MM.1S (cell line): ENCODE measurements at regions not wholly inside any gene's neighbourhood (a gene's known extent, or its start where the extent isn't known, plus 50 kb on each side); places are given as distances from the start of the nearest gene placed in this dataset.

ENCODE experiments used
- DNase-seq: peaks from one replicate; pipeline ENCODE4 v3.0.0-alpha.2; 2015
- H2AFZ ChIP-seq: fragments of 300-600 bp; sonication (generic); 2 replicates; pipeline ENCODE4 v1.6.0; 2016; ENCODE audit warnings: antibody characterized with exemption, low read length
- H3F3A ChIP-seq: fragments of 300-600 bp; sonication (generic); 2 replicates; pipeline ENCODE4 v1.6.1; 2016; ENCODE audit warnings: mild to moderate bottlenecking, antibody characterized with exemption, low read length, moderate library complexity, mixed read lengths; ENCODE audit not compliant: insufficient read depth
- H3K27ac ChIP-seq: fragments of 300-600 bp; sonication (generic); 2 replicates; pipeline ENCODE4 v1.5.1; 2016; ENCODE audit warnings: mild to moderate bottlenecking, low read length
- H3K27me3 ChIP-seq: fragments of 300-600 bp; sonication (generic); replicated peaks from 2 replicates; pipeline ENCODE4 v1.6.0; 2016; ENCODE audit warnings: low read length; ENCODE audit not compliant: insufficient read depth
- H3K36me3 ChIP-seq: fragments of 300-600 bp; sonication (generic); replicated peaks from 2 replicates; pipeline ENCODE4 v1.6.1; 2016; ENCODE audit warnings: mild to moderate bottlenecking, low read length, mixed read lengths; ENCODE audit not compliant: insufficient read depth
- H3K4me1 ChIP-seq: fragments of 300-600 bp; sonication (generic); 2 replicates; pipeline ENCODE4 v1.6.1; 2016; ENCODE audit warnings: low read length, mixed read lengths
- H3K4me2 ChIP-seq: fragments of 300-600 bp; sonication (generic); 2 replicates; pipeline ENCODE4 v1.6.0; 2016; ENCODE audit warnings: low read depth, low read length
- H3K4me3 ChIP-seq: fragments of 300-600 bp; sonication (generic); 2 replicates; pipeline ENCODE4 v1.5.1; 2016; ENCODE audit warnings: low read length, mixed read lengths
- H3K79me2 ChIP-seq: fragments of 300-600 bp; sonication (generic); 2 replicates; pipeline ENCODE4 v1.6.1; 2016; ENCODE audit warnings: mixed run types, low read length, mixed read lengths
- H3K9ac ChIP-seq: fragments of 300-600 bp; sonication (generic); 2 replicates; pipeline ENCODE4 v1.6.1; 2016; ENCODE audit warnings: low read length, mixed read lengths
- H3K9me2 ChIP-seq: fragments of 300-600 bp; sonication (generic); replicated peaks from 2 replicates; pipeline ENCODE4 v1.6.1; 2016; ENCODE audit warnings: mild to moderate bottlenecking, low read length, mixed read lengths; ENCODE audit not compliant: insufficient read depth
- H3K9me3 ChIP-seq: fragments of 300-600 bp; sonication (generic); replicated peaks from 2 replicates; pipeline ENCODE4 v1.6.1; 2016; ENCODE audit warnings: mild to moderate bottlenecking, low read length, mixed read lengths; ENCODE audit not compliant: insufficient read depth
- H4K20me1 ChIP-seq: fragments of 300-600 bp; sonication (generic); 2 replicates; pipeline ENCODE4 v1.6.1; 2016; ENCODE audit warnings: mild to moderate bottlenecking, low read length, moderate library complexity, mixed read lengths; ENCODE audit not compliant: insufficient read depth
- EZH2 ChIP-seq: fragments of 300-600 bp; sonication (generic); optimal IDR thresholded peaks from 2 replicates; pipeline ENCODE3; 2017; ENCODE audit warnings: low read depth, mild to moderate bottlenecking, antibody characterized with exemption, low read length, mixed read lengths
- EZH2phosphoT487 ChIP-seq: fragments of 300-600 bp; sonication (generic); IDR thresholded peaks from 2 replicates; pipeline ENCODE4 v1.6.1; 2018; ENCODE audit warnings: antibody characterized with exemption, low read length
- TF ChIP-seq, protein P1 (sequence below): fragments of 300-600 bp; sonication (generic); IDR thresholded peaks from 2 replicates; pipeline ENCODE4 v1.5.1; 2016; ENCODE audit warnings: antibody characterized with exemption, low read length, mixed read lengths

DNA sequence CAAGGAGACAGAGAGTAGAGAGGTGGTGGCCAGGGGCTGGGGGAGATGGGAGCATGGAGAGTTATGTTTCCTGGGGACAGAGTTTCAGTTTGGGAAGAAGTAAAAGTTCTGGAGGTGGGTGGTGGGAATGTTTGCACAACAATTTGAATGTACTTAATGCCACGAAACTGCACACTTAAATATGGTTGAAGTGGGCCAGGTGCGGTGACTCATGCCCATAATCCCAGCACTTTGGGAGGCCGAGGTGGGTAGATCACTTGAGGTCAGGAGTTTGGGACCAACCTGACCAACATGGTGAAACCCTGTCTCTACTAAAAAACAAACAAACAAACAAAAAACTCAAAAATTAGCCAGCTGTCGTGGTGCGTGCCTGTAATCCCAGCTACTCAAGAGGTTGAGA, 137.2 kb downstream of the PFKFB3 start:
- no peak overlapping the region for H3K9ac ChIP-seq
- H3K4me3 ChIP-seq: no peak overlapping the region
- H3K9me3 ChIP-seq: no peaks in the 10 kb centered on the region
- no peaks in the 10 kb centered on the region for H3F3A ChIP-seq
- H2AFZ ChIP-seq: no peak overlapping the region
- no peaks in the 10 kb centered on the region for H4K20me1 ChIP-seq
- no peak overlapping the region for H3K27ac ChIP-seq
- no peaks in the 10 kb centered on the region for H3K9me2 ChIP-seq
- H3K4me2 ChIP-seq: no peak overlapping the region
- TF ChIP-seq, protein P1, sequence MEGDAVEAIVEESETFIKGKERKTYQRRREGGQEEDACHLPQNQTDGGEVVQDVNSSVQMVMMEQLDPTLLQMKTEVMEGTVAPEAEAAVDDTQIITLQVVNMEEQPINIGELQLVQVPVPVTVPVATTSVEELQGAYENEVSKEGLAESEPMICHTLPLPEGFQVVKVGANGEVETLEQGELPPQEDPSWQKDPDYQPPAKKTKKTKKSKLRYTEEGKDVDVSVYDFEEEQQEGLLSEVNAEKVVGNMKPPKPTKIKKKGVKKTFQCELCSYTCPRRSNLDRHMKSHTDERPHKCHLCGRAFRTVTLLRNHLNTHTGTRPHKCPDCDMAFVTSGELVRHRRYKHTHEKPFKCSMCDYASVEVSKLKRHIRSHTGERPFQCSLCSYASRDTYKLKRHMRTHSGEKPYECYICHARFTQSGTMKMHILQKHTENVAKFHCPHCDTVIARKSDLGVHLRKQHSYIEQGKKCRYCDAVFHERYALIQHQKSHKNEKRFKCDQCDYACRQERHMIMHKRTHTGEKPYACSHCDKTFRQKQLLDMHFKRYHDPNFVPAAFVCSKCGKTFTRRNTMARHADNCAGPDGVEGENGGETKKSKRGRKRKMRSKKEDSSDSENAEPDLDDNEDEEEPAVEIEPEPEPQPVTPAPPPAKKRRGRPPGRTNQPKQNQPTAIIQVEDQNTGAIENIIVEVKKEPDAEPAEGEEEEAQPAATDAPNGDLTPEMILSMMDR: no peak
- no peak for TF ChIP-seq EZH2
- no peak for TF ChIP-seq EZH2phosphoT487
- H3K27me3 ChIP-seq: no peaks in the 10 kb centered on the region
- DNase-seq: no peak
- no peaks in the 10 kb centered on the region for H3K79me2 ChIP-seq
- H3K4me1 ChIP-seq: no peaks in the 10 kb centered on the region
- no peaks in the 10 kb centered on the region for H3K36me3 ChIP-seq

DNA sequence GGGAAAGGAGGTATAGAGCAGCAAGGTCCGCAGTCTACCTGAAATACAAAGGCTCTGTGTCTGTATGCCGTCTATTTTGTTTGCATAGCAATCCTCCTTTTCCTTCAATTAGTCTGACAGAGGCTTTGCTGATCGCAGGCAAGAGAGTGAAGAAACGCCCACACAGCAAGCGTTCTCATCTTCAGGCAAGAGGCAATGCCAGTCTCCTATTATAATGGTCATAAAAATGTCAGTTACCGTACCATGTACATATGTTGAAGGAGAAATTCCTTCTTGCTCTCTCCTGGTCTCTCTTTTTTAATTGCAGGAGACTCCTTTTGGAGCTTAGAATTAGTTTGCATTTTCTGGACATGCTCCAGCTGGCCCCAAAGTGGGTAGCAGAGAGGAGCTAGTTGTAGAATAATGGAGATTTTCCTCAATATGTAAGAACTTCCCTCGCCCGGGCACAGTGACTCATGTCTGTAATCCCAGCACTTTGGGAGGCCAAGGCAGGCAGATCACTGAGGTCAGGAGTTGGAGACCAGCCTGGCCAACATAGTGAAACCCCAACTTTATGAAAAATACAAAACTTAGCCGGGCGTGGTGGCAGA, 139.5 kb downstream of the PFKFB3 start:
- H3F3A ChIP-seq: peaks cover 2% of the 10 kb centered on the region; the same call in 1 of the 2 replicates
- H3K4me2 ChIP-seq: no peak overlapping the region
- TF ChIP-seq EZH2: no peak
- TF ChIP-seq, protein P1: no peak
- no peak for TF ChIP-seq EZH2phosphoT487
- H3K79me2 ChIP-seq: no peaks in the 10 kb centered on the region
- H3K4me1 ChIP-seq: 0 out of 2 replicates have a peak, but pooled peaks cover 7% of the 10 kb centered on the region
- no peak overlapping the region for H3K9ac ChIP-seq
- no peaks in the 10 kb centered on the region for H3K9me3 ChIP-seq
- no peak overlapping the region for H3K27ac ChIP-seq
- DNase-seq: no peak
- H3K9me2 ChIP-seq: no peaks in the 10 kb centered on the region
- no peak overlapping the region for H3K4me3 ChIP-seq
- no peaks in the 10 kb centered on the region for H3K27me3 ChIP-seq
- H3K36me3 ChIP-seq: no peaks in the 10 kb centered on the region
- H2AFZ ChIP-seq: no peak overlapping the region
- no peaks in the 10 kb centered on the region for H4K20me1 ChIP-seq

DNA sequence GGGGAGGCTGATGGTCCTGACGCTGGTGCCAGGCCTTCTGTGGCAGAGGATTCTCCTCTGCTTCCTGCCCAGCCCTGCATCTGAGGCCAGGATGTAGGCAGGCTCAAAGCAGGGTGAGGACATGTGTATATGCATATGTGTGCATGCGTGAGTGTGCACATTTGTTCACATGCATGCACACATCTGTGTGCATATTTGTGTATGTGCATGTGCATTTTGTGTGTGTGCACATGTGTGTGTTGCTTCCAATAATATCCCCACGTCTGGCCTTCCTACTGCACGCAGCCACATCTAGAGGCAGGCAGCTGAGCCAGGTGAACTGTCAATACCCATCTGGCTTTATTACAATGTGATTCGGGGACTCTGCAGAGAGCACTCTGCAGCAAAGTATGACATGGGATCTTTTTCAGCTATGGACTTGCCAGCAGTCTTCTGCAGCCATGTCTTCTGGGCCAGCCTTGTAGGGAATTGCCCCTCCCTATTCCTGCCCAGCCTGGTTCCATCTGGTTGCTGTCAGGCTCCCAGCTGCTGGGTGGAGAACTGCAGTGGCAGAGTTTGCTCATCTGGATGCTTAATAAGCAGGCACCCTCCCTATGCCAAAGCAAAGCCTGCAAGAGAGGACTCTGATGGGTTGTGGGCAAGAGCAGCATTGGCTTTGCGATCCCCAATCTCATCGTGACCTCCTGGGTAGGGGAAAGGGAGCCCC, 140.7 kb downstream of the PFKFB3 start:
- no peak overlapping the region for H3K27ac ChIP-seq
- peaks cover 12% of the 10 kb centered on the region for H3K4me1 ChIP-seq
- peaks cover 15% of the 10 kb centered on the region for H3F3A ChIP-seq
- H3K4me3 ChIP-seq: no peak overlapping the region
- H3K27me3 ChIP-seq: no peaks in the 10 kb centered on the region
- H3K9ac ChIP-seq: no peak overlapping the region
- no peaks in the 10 kb centered on the region for H3K79me2 ChIP-seq
- no peaks in the 10 kb centered on the region for H3K9me2 ChIP-seq
- TF ChIP-seq, protein P1: no peak
- TF ChIP-seq EZH2phosphoT487 (no peak), EZH2 (no peak)
- no peaks in the 10 kb centered on the region for H4K20me1 ChIP-seq
- no peak overlapping the region for H2AFZ ChIP-seq
- DNase-seq: no peak
- H3K9me3 ChIP-seq: no peaks in the 10 kb centered on the region
- no peak overlapping the region for H3K4me2 ChIP-seq
- H3K36me3 ChIP-seq: no peaks in the 10 kb centered on the region
